ENCODE measurements at regions not wholly inside any gene's neighbourhood (a gene's known extent, or its start where the extent isn't known, plus 50 kb on each side); places are given as distances from the start of the nearest gene placed in this dataset.
"Not testable (repeated sequence)": the region's sequence is repeated elsewhere in the genome, so short reads cannot be mapped to it uniquely, and the experiment has no call there.

DNA sequence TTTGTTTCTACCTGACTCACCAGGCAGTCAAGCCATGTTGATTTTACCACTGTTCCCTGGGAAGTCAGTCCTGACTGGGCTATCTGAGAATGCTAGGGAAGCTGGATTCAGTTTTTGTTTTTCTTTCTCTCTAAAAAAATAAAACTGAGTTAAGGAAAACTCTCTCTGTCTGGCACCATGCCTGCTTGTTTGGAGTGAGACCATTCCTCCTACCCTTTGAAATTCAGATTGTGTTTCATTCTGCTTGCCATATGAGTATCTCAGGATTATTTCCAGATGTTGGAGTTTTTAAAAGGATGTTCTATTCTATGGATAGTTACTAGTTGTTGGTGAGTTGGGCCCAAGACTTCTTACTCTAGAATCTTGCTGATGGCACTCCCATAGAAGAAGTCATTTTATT, 1917.0 kb downstream of the LRRC4C start:
- CTCF ChIA-PET = no interaction called here
- TF ChIP-seq, protein P1, sequence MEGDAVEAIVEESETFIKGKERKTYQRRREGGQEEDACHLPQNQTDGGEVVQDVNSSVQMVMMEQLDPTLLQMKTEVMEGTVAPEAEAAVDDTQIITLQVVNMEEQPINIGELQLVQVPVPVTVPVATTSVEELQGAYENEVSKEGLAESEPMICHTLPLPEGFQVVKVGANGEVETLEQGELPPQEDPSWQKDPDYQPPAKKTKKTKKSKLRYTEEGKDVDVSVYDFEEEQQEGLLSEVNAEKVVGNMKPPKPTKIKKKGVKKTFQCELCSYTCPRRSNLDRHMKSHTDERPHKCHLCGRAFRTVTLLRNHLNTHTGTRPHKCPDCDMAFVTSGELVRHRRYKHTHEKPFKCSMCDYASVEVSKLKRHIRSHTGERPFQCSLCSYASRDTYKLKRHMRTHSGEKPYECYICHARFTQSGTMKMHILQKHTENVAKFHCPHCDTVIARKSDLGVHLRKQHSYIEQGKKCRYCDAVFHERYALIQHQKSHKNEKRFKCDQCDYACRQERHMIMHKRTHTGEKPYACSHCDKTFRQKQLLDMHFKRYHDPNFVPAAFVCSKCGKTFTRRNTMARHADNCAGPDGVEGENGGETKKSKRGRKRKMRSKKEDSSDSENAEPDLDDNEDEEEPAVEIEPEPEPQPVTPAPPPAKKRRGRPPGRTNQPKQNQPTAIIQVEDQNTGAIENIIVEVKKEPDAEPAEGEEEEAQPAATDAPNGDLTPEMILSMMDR (IDR thresholded peaks at IDR 0.05; ENCODE audit: insufficient read depth in 1 of 2, low read depth in 1 of 2, low read length in 1 of 2, severe bottlenecking in 1 of 2, unreplicated experiment in 1 of 2) = no peak
- 0 out of 2 replicates have a peak, but pooled peaks cover 7% of the 10 kb centered on the region for H3K9me3 ChIP-seq

DNA sequence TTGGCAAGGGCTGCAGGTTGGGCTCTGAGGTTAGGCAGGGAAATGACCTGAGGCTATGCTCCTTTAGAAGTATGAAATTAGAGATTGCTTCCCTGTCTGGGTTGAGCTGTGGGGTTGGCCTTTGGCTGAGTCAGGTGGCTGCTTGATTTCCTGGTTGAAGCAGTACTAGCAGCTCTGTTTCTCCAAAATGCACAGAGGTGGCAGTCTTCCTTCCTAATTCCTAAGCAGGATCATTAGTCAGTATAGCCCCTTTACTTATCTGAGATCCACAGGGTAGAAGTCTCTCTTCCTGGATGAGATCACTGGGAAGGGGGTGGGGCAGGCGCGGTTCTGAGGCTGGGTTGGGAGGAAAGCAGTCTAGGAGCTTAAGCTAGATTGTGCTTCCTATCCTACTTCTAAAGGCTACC, 1917.5 kb downstream of the LRRC4C start:
- H3K36me3 ChIP-seq (ENCODE audit: control insufficient read depth, insufficient read depth, low read length) = no peaks in the 10 kb centered on the region
- Mint-ChIP-seq H3K9me3 (ENCODE audit: unreplicated experiment) (peaks cover 49% of the 10 kb centered on the region), H3K4me3 (ENCODE audit: unreplicated experiment) (no peak overlapping the region), H3K27ac (ENCODE audit: unreplicated experiment) (no peak overlapping the region), H3K27me3 (ENCODE audit: insufficient read depth, unreplicated experiment) (no peaks in the 10 kb centered on the region), H3K36me3 (ENCODE audit: insufficient read depth, unreplicated experiment) (no peaks in the 10 kb centered on the region), H3K4me1 (ENCODE audit: low read depth, unreplicated experiment) (peaks cover 16% of the 10 kb centered on the region)
- CTCF ChIA-PET = no interaction called here
- intact Hi-C loops (cut with micrococcal nuclease; ENCODE audit: unreplicated experiment) = no loop called here
- 0 out of 2 replicates have a peak, but pooled peaks cover 7% of the 10 kb centered on the region for H3K9me3 ChIP-seq
- no TSS peak for BruUV-seq (replicated peaks)
- H3K4me3 ChIP-seq (ENCODE audit: low read depth, low read length) = no peak overlapping the region
- TF ChIP-seq, protein P1 (IDR thresholded peaks at IDR 0.05; ENCODE audit: insufficient read depth in 1 of 2, low read depth in 1 of 2, low read length in 1 of 2, severe bottlenecking in 1 of 2, unreplicated experiment in 1 of 2) = no peak
- no peaks in the 10 kb centered on the region for H3K27me3 ChIP-seq (replicated peaks; ENCODE audit: control insufficient read depth, insufficient read depth, low read length)
- POLR2A ChIA-PET = no interaction called here
- no peaks in the 10 kb centered on the region for H3K4me1 ChIP-seq
- DNase-seq = peak in 1 of 2 experiments; percentile 4

More for the DNA sequence above, 1917.0 kb downstream of the LRRC4C start:
- BruUV-seq (replicated peaks) = no TSS peak
- POLR2A ChIA-PET = no interaction called here
- Histone ChIP-seq H3K27me3 (replicated peaks; ENCODE audit: control insufficient read depth, insufficient read depth, low read length) (no peaks in the 10 kb centered on the region), H3K36me3 (ENCODE audit: control insufficient read depth, insufficient read depth, low read length) (no peaks in the 10 kb centered on the region), H3K4me3 (ENCODE audit: low read depth, low read length) (no peak overlapping the region), H3K4me1 (no peaks in the 10 kb centered on the region)
- H3K36me3 Mint-ChIP-seq (ENCODE audit: insufficient read depth, unreplicated experiment) = no peaks in the 10 kb centered on the region
- DNase-seq = no peak
- H3K4me3 Mint-ChIP-seq (ENCODE audit: unreplicated experiment) = no peak overlapping the region
- peaks cover 16% of the 10 kb centered on the region for H3K4me1 Mint-ChIP-seq (ENCODE audit: low read depth, unreplicated experiment)
- no peaks in the 10 kb centered on the region for H3K27me3 Mint-ChIP-seq (ENCODE audit: insufficient read depth, unreplicated experiment)
- intact Hi-C loops (cut with micrococcal nuclease; ENCODE audit: unreplicated experiment) = no loop called here
- H3K9me3 Mint-ChIP-seq (ENCODE audit: unreplicated experiment) = peaks cover 54% of the 10 kb centered on the region
- no peak overlapping the region for H3K27ac Mint-ChIP-seq (ENCODE audit: unreplicated experiment)

DNA sequence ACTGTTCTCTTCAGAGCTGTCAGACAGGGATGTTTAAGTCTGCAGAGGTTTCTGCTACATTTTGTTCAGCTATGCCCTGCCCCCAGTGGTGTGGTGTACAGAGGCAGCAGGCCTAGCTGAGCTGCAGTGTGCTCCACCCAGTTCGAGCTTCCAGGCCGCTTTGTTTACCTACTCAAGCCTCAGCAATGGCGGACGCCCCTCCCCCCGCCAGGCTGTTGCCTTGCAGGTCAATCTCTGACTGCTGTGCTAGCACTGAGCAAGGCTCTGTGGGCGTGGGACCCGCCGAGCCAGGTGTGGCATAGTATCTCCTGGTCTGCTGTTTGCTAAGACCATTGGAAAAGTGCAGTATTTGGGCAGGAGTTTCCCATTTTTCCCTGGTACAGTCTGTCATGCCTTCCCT, 1923.1 kb downstream of the LRRC4C start:
- H3K4me1 Mint-ChIP-seq (ENCODE audit: low read depth, unreplicated experiment); H3K4me3 ChIP-seq (ENCODE audit: low read depth, low read length); POLR2A ChIA-PET; H3K4me3 Mint-ChIP-seq (ENCODE audit: unreplicated experiment); H3K27me3 Mint-ChIP-seq (ENCODE audit: insufficient read depth, unreplicated experiment); H3K27ac Mint-ChIP-seq (ENCODE audit: unreplicated experiment); CTCF ChIA-PET; H3K36me3 Mint-ChIP-seq (ENCODE audit: insufficient read depth, unreplicated experiment); H3K36me3 ChIP-seq (ENCODE audit: control insufficient read depth, insufficient read depth, low read length); intact Hi-C loops (cut with micrococcal nuclease; ENCODE audit: unreplicated experiment); BruUV-seq (replicated peaks); H3K27me3 ChIP-seq (replicated peaks; ENCODE audit: control insufficient read depth, insufficient read depth, low read length); H3K4me1 ChIP-seq: not testable (repeated sequence)
- H3K9me3 Mint-ChIP-seq (ENCODE audit: unreplicated experiment) = peaks cover 54% of the 10 kb centered on the region
- DNase-seq = peak in 1 of 2 experiments; percentile 3
- H3K9me3 ChIP-seq = peaks cover 11% of the 10 kb centered on the region; the same call in 1 of the 2 replicates
